Hepatocyte (in vitro differentiated cells): ENCODE measurements at regions not wholly inside any gene's neighbourhood (a gene's known extent, or its start where the extent isn't known, plus 50 kb on each side); places are given as distances from the start of the nearest gene placed in this dataset.

Source experiments
- EZH2 ChIP-seq: fragments of 200-600 bp; sonication (generic); IDR thresholded peaks from 2 replicates; pipeline ENCODE4 v1.6.1; 2016; ENCODE audit warnings: antibody characterized with exemption, mild to moderate bottlenecking, borderline replicate concordance
- TF ChIP-seq, protein P1 (sequence below): fragments of 200-600 bp; sonication (generic); IDR thresholded peaks from 2 replicates; pipeline ENCODE4 v1.5.1; 2016; ENCODE audit warnings: antibody characterized with exemption, mild to moderate bottlenecking; ENCODE audit not compliant: poor library complexity

DNA sequence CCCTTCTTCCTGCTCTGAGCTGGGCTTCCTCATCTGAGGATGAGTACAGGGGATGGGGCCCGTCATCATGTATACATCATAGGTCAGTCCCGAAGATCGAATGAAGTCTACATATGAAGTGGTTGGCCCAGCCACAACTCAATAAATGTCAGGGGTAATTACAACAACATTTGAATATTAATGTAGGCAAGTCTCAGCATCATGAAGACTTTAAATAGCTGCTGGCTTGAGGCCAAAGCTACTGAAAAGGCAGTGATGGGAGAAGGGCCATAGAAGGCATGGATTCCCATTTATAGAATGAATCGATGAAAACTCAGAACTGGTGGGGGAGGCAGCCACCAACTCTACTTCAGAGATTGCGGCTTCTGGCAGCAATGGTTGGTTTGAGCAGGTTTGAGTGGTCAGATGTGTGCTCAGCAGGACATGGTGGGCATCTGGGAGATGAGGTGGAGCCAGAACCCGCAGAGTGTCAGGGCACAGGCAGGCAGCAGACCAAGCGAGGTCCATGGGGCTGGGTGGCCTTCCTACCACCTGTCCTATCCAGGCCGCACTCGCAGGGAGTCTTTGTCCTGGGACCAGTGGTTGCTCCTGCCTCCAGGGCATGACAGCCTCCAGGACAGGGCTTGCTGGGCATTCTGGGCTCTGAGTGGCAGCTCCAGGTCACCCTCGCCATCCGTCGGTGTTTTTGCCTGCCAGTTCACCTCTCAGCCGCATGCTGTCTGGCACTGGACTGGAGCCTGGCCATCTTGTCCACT lies 919.1 kb downstream of the TBC1D22A start:
- TF ChIP-seq, protein P1, sequence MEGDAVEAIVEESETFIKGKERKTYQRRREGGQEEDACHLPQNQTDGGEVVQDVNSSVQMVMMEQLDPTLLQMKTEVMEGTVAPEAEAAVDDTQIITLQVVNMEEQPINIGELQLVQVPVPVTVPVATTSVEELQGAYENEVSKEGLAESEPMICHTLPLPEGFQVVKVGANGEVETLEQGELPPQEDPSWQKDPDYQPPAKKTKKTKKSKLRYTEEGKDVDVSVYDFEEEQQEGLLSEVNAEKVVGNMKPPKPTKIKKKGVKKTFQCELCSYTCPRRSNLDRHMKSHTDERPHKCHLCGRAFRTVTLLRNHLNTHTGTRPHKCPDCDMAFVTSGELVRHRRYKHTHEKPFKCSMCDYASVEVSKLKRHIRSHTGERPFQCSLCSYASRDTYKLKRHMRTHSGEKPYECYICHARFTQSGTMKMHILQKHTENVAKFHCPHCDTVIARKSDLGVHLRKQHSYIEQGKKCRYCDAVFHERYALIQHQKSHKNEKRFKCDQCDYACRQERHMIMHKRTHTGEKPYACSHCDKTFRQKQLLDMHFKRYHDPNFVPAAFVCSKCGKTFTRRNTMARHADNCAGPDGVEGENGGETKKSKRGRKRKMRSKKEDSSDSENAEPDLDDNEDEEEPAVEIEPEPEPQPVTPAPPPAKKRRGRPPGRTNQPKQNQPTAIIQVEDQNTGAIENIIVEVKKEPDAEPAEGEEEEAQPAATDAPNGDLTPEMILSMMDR, result no peak
- no peak for TF ChIP-seq EZH2
